HG02981 (cell line): ENCODE measurements at regions not wholly inside any gene's neighbourhood (a gene's known extent, or its start where the extent isn't known, plus 50 kb on each side); places are given as distances from the start of the nearest gene placed in this dataset.
"Not testable (repeated sequence)": the region's sequence is repeated elsewhere in the genome, so short reads cannot be mapped to it uniquely, and the experiment has no call there.

Experiments used
- ATAC-seq: cut with Tn5 transposase; IDR thresholded peaks from one replicate; pipeline ENCODE4 v1.9.1; 2021; ENCODE audit warnings: mild to moderate bottlenecking, moderate library complexity; ENCODE audit not compliant: unreplicated experiment

DNA sequence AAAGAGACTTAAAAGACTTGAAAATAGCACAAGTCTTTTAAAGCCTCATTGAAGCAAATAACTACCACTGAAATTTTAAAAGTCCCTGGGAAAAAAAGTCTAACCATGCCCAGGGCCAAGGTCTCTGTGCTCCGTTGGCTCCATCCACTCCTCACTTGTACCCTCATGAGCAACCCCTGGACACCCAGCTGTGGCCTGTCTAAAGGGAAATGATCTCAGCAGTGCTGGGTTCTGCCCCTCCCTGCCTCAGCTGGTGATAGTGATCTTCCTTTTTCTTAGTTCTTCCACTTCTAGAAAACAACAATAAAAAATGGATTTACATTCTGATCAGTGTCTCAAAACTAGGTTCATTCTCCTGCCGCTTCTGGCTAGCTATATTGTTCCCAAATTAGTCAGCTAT lies 423.5 kb upstream of the ADAMTS5 start:
- ATAC-seq: no peak

DNA sequence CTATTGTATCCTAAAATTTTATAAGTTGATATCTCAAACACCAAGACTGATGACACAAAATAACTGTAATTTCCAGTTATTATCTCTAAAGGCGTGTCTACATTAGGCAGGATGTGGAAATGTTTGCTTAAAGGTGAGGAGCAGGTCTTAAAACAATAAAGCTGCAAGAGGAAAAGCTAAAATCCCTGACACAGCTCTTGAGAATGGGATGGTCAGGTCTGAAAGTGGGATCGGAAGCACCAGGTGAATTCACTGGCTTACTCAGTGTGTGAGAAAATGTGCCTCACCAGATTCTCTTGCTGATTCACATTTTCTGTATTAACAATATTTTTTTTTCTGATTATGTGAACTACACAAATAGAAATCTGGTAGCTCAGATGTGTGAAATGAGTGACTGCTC lies 421.9 kb upstream of the ADAMTS5 start:
- no peak for ATAC-seq

DNA sequence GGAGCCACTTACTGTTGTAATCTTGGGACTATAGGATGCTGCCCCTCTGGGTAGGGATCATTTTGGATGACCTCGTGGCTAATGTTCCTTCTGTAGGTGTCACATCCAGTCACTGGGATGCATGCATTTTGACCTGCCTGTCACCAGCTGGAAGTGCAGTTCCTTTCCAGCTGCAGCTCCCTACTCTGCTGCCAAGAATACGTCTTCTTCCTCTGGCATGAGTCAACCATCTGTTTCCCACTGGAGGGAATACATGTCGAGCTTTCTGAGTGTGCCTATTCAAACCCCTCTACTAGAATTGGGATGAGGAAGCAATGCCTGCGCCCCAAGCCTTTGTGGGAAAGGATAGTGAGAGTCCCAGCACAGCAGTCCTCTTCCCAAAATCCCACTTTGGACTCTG lies 415.5 kb upstream of the ADAMTS5 start:
- ATAC-seq: no peak

DNA sequence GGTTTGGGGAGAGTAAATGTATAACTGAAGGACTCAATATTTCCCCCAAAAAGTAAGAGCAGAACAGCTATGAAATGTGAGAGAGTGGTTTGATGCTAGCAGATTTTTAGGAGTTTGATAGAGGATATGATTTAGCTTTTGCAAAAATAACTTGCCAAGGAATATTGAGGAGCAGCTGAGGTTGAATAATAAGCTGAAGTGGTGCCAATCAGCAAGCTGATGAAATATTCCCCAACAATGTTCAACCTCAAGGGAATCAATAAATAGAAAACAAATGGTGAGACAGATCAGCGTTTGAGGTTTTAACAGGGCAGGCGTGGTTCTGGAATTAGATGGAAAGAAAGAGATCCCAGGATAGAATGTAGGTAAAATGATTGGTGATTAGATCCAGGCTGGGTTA lies 413.4 kb upstream of the ADAMTS5 start:
- ATAC-seq: no peak

DNA sequence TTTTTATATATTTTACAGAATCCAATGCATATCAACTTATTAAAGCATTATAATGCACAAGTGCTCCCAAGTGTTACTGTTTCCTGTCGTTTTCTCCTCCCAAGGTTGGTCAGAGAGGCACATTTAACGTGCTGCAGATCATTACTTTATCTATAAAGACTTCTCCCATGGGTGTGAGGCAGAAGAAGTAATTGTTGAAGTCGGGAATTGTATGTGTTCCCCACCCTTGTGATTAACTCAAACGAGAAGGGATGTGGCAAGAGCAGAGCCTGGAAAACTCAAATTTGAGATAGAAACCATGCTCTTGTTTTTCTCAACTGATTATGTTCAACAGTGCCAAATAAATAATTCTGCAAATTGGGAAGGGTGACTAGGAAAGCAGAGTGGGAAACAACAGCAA lies 412.5 kb upstream of the ADAMTS5 start:
- ATAC-seq: no peak

DNA sequence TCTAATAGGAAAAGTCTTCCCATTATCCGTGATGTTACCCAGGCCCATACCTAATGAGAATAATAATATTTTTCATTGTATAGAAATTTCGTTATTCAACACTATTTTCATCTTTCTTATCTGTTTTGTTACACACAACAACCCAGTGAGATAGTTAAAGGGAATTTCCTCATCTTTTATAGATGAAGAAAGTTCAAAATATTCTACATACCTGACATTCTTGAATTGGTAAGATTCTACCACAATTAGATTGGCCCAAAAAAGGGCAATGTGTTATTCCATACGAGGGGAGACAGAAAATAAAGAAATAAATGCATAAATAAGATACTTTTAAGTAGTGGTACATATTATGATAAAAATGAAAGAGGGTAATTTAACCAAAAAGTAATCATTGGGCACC lies 405.5 kb upstream of the ADAMTS5 start:
- no peak for ATAC-seq

DNA sequence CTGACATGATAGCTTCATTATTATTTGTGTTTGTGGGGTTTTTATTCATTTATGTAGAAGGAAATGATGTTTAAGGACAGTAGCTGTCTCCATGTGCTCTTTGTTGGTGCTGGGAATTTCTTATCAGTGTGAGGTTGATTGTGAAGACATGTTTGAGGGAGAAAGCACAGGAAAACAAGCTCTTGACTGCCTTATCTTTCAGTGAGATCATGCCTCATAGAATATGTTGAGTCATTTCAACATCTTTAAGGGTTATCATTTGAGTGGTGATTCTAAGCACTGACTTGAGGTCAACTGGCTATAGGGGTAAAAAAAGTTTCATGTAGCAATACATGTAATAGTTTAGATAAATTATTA lies 405.1 kb upstream of the ADAMTS5 start:
- ATAC-seq: no peak

DNA sequence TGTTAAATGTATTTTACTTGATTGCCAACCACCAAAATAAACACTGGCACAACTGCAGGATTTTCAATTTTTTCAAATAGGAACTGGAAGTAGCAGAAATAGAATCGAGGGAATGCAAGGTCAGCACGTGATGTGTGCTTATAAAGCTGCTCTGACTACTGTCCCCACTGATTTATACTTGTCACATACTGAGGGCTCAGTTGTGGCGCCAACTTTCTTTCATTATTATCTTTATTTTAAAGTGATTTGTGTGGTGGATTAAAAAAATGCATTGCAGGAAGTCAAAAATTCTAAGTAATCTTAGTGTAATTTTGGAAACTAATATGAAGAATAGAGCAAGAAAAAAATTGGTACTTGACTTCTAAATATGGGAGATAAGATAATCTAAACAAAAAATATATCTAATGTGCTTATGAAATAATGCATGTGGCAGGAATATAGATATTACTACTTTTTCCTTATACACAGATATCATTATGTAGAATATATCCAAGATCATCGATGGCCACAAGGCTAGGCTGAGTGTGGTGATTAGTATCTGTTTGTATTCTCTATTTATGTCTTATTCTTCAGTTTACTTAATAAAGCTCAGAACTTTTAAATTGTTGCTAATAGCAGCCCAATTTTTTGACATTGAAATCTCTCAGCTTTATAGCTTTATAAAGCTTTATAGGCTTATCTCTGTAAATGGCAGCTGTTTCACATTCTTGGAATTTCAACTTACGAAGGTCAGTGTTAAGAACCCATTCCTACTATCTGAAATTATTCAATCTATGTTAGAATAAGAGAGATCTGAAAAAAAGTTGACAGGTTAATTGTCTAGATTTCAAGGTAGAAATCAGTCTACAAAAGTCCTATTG lies 404.5 kb upstream of the ADAMTS5 start:
- no peak for ATAC-seq

DNA sequence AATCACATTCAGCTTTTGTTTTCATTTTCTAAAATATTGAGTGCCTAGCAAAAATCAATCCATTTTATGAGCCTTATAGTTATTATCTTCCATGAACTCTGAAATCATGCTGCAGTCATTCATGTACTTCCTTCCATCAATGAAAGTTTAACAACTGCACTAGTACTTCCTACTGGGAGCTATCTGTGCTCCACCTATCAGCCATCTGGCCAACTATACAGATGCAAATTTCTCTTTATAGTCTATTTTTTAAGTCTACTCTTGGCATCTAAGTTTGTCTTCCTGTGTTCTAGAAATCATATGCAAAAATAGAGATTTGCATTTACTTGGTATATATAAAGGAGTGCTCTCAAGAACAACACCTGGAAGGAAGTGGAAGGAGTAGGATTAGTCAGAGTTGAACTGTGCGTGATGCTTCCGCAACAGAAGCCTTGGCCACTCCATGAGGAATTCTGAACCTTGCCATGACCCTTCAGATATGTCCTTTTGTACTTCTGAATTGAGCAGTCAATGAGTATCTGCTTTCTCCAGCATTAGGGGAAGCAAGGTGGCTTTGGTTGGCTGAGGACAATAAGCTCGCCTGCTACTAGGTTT lies 403.2 kb upstream of the ADAMTS5 start:
- ATAC-seq: no peak

DNA sequence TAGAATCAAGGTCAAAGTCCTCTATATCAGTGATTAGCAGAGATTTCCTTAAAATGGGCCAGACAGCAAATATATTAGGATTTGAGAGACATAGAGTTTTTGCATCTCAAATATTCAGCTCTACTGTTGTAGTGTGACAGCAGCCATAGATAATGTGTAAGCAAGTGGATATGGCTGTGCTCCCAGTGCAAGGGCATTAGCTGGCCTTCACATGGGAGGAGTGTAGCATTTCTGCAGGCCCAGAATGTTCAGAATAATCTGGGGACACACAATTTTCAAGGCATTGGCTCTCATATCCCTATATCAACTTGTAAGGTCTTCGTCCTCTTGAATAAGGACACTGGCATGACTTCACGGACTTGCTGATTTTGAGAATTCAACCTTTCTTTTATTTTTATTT lies 402.3 kb upstream of the ADAMTS5 start:
- no peak for ATAC-seq

DNA sequence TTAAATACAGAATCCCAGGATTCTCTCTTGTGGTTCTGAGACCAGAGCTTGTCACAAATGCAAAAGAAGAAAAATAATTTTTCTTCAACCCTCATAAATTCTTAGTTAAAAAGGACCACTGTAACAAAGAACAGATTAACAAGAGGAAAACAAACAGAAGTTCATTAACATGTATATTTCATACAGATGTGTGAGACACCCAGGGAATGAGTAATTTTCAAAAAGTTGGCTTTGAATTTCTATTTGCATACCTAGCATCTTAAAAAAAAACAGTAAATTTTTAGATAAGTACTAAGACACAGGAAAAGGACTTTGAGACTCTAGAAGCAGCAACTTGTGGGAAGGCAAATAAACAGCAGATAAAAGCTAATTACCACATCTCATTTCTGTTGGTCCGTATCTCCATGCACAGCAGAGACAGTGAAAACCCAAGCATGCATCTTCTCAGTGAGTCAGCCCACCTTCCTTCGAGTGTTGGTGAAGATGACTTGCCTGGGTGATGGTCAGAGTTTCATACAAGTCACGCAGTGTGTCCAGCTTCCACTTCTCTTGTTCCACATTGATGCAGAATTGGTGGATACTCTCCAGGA lies 399.9 kb upstream of the ADAMTS5 start:
- ATAC-seq: no peak

DNA sequence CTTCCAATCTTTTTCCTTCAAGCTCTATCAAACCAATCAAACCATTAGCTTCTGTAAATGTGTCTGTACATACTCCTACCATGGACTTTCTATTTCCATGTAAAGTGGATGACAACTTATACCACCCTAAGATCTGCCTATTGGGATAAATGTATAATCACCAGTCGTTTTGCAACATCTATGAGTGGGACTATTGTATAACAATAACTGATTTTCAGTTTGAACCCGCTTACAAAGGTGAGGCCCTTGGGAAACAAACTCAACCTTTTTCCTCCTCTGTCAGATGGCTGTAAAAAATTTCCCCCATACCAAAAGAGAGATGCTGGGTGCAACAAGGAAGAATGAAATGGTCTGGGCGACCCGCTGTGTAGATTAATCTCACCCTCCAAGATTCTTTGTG lies 399.1 kb upstream of the ADAMTS5 start:
- no peak for ATAC-seq

DNA sequence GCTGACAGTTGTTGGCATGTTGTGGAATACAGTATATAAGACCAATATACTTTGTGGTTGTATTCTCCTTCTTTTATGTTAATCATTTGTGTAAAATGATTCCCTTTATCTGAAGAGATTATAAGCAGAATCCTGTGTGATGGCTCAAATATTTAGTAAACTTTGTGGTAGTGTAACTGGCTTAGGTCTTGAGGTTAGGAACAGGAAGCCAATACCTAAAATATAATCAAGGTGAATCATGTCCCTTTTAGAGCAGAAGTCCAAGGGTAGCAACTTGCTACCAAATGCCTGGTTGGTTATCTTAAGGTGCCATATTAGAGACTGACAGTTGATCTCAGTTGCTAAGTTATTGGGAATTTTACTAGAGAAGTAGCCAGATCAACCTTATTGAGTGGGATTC lies 398.5 kb upstream of the ADAMTS5 start:
- no peak for ATAC-seq

DNA sequence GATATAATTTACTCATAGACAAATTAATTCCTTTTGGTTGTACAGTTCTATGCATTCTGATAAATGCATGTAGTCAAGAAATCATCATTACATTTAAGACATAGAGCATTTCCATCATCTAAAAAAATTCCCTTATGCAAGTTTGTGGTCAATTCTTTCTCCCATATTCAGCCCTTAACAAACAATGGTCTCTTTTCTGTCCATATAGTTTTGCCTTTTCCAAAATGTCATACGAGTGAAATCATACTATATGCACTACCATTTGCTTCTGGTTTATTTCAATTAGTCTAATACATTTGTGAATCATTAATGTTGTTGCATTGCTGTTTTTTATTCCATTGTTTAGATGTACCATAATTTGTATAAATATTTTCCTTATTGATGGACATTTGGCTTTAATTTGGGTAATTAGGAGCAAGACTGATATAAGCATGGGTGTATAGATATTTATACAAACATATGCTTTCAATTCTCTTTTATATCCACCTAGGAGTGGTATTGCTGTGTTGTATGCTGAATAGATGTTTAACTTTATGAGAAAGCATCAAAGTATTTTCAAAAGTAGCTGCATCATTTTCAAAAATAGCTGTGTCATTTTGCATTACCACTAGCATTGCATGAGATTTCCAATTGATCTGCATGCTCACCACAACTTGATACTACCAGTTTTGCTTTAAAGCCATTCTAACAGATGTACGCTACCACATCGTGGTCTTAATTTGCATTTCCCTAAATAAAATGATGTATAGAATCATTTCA lies 397.0 kb upstream of the ADAMTS5 start:
- ATAC-seq: no peak

DNA sequence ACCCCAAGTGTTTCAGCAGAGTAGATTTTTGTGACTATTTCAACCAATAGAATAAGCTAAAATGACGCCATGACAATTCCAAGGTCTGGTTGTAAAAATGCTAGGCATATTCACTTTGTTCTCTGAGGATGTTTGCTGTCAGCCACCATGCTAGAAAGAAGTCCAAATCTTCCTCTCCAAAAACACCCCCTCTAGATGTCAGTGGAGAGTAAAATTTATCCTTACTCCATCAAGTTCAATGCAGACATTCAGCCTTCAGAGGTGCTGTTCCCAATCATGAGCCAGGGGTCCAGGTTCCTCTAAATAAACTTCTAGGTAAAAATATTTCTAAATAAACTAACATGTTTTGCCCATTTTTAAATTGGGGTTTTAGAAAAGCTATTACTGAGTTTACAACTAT lies 395.4 kb upstream of the ADAMTS5 start:
- no peak for ATAC-seq

DNA sequence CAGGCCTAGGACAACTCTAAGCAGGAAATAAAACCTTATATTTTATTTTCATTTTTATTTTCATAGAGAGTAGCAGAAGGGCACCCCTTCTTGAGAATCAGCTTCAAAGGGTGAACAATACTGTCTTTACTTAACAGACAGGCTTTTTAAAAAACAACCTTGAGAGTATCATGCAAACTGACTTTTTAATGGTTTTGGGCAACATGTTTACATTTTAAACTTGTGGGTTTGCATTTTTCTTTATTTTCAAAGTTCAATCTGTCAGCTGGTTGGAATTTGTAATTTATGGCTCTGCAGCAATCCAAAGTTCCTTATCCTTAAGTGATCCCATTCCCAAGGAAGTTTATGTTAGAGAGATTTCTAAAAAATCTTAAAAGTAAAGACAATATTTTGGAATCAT lies 392.3 kb upstream of the ADAMTS5 start:
- no peak for ATAC-seq

DNA sequence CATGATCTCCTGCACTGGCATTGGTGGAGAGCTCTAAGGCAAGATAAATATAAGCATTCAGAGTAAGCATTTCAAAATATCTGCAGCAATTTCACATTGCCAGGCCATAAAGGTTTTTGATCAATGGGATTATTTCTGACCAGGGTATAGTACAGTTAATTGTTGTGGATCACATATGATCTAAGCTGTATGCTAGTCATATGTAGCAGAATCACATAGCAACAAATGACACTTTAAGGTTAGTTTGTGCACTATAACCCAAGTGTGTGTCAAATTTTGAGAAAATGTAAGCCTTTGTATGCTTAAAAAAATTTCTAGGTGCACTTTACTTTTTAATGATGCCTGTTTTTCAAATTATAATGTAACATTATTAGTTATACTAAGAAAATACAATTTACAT lies 386.0 kb upstream of the ADAMTS5 start:
- ATAC-seq: no peak

DNA sequence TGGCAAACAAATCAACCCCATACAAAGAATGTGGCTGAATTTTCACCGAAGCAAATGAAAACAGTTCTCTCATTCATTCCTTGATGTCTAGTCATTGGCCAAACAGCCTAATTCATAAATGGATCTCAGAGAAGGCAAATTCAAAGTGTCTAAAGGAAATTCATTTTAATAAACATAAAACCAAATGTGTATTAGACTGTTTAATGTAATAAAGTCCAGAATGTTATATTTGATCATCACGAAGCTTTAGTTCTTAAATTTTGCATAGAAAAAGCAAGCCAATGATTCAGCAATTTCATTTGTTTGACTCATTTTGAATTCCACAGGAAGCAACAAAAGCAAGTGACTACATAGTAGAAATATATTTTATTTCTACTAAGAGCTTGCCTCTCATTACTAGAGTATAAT lies 379.2 kb upstream of the ADAMTS5 start:
- ATAC-seq: no peak

DNA sequence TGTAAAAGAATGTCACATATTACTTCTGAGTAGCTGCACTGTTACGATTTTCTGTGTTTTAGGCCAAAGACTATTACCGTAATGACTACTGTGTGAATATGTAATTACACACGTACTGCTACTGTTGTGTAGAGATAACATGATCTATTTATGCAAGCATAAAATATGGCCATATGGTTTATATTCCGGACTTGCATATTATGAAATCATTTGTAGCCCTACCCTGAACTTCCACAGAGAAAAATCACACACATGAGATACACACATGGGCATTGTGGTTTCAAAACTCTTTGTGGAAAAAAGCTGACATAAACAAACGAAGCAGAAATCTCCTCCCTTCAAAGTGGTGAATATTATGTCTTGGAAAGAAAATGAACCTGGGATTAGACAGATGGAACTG lies 373.0 kb upstream of the ADAMTS5 start:
- no peak for ATAC-seq

DNA sequence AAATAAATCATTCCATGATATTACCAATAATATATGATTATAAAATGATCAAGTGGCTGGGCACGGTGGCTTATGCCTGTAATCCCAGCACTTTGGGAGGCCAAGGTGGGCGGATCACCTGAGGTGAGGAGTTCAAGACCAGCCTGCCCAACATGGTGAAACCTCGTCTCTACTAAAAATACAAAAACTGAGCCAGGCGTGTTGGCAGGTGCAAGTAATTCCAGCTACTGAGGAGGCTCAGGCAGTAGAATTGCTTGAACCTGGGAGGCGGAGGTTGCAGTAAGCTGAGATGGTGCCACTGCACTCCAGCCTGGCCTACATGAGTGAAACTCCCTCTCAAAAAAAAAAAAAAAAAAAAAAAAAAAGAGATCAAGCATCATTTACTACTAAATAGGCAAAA lies 371.1 kb upstream of the ADAMTS5 start:
- not testable (repeated sequence) for ATAC-seq

DNA sequence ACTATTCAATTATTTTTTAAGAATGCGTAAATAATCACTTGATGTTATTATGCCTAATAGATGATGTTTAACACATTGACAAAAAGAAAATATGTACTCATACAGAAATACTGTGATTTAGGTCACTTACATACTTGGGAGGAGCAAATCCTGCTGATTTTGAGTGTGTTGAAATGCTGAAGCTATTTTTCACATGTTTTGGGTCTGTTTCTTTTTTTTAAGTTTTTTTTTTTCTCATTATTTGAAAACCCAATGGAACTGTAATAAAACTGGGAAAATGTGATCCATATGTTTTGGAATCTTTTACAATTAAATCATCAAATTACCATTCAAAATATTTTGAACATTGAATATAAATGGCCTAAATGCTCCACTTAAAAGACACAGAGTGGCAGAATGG lies 366.2 kb upstream of the ADAMTS5 start:
- ATAC-seq: no peak
